ENCODE measurements at regions not wholly inside any gene's neighbourhood (a gene's known extent, or its start where the extent isn't known, plus 50 kb on each side); places are given as distances from the start of the nearest gene placed in this dataset.

DNA sequence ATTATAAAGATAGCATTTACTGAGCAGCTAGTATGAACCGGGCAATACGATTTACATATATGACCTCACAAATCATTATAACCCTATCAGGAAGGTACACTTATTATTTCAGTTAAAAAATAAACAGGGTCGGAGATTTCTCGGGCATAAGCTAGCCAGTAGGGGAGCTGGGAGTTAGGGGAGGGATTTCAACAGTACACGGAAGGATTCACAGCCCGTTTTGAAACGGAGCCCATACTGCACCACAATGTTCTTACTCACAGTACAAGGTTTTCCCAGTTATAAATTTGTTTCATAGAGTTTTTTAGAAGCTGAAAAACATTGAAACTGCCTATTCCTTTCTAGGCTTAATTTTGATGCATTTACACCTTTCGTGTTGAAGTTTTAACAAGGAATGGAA is 607.1 kb downstream of the HDGFL1 start:
- H3K36me3 ChIP-seq: no peaks in the 10 kb centered on the region
- peak overlapping the region; percentile 5 to 12 for H3K4me3 ChIP-seq
- no peaks in the 10 kb centered on the region for H3K9me3 ChIP-seq
- no peak for DNase-seq (ENCODE audit: low spot score)
- H3K4me1 ChIP-seq: peaks cover 0 to 17% of the 10 kb centered on the region in 2 donors
- H3K27ac ChIP-seq: peak overlapping the region; percentile 14 to 58
- H3K27me3 ChIP-seq: no peaks in the 10 kb centered on the region
- TF ChIP-seq, protein P1, sequence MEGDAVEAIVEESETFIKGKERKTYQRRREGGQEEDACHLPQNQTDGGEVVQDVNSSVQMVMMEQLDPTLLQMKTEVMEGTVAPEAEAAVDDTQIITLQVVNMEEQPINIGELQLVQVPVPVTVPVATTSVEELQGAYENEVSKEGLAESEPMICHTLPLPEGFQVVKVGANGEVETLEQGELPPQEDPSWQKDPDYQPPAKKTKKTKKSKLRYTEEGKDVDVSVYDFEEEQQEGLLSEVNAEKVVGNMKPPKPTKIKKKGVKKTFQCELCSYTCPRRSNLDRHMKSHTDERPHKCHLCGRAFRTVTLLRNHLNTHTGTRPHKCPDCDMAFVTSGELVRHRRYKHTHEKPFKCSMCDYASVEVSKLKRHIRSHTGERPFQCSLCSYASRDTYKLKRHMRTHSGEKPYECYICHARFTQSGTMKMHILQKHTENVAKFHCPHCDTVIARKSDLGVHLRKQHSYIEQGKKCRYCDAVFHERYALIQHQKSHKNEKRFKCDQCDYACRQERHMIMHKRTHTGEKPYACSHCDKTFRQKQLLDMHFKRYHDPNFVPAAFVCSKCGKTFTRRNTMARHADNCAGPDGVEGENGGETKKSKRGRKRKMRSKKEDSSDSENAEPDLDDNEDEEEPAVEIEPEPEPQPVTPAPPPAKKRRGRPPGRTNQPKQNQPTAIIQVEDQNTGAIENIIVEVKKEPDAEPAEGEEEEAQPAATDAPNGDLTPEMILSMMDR (IDR thresholded peaks at IDR 0.05): no peak

DNA sequence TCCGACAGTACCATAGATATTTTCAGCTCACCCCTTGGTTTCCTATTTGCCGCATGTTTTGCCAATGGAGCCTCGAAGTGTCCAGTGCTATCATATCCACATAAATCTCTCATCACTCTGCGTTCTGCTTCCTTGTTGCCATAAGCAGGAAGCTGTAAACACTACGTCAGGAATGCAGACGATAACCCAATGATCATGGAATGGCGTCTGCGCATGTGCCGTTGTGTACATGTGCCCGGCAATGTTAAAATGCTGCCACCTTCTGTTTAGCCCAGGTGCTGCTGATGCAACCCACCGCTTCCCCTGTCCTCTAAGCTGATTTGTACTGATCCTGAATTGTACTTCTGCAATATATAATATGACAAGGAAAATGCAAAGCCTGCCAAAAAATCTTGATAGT is 607.5 kb downstream of the HDGFL1 start:
- TF ChIP-seq, protein P1 (IDR thresholded peaks at IDR 0.05): peak in 1 of 2 donors; percentile 56

DNA sequence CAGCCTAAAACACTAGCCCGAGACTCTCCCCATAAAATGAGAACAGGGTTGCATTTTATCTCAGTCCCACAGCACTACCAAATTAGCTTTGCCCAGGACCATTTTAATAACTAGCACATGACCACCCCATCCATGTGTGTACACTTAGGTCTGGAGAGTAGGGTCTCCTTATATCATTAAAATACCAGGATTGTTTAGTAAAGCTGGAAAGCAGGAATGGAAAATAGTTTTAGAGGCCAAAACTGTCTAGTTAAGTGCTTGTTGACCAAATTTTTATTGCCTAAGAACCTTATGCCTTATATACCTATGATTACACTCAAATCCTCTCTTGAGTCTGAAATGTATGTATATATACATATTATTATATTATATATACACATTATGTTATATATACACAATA is 608.4 kb downstream of the HDGFL1 start:
- Histone ChIP-seq H3K4me1 (peaks cover 0 to 17% of the 10 kb centered on the region in 2 donors), H3K27ac (peak overlapping the region; percentile 39 to 58), H3K36me3 (no peaks in the 10 kb centered on the region), H3K27me3 (no peaks in the 10 kb centered on the region), H3K4me3 (no peak overlapping the region), H3K9me3 (no peaks in the 10 kb centered on the region)
- no peak for DNase-seq (ENCODE audit: low spot score)
- TF ChIP-seq, protein P1 (IDR thresholded peaks at IDR 0.05): no peak

More for the DNA sequence above, 607.5 kb downstream of the HDGFL1 start:
- no peaks in the 10 kb centered on the region for H3K36me3 ChIP-seq
- H3K4me3 ChIP-seq: peak overlapping the region; percentile 5 to 12
- H3K27me3 ChIP-seq: no peaks in the 10 kb centered on the region
- peaks cover 0 to 17% of the 10 kb centered on the region in 2 donors for H3K4me1 ChIP-seq
- DNase-seq (ENCODE audit: low spot score): no peak
- H3K9me3 ChIP-seq: no peaks in the 10 kb centered on the region
- peak overlapping the region; percentile 14 to 58 for H3K27ac ChIP-seq

DNA sequence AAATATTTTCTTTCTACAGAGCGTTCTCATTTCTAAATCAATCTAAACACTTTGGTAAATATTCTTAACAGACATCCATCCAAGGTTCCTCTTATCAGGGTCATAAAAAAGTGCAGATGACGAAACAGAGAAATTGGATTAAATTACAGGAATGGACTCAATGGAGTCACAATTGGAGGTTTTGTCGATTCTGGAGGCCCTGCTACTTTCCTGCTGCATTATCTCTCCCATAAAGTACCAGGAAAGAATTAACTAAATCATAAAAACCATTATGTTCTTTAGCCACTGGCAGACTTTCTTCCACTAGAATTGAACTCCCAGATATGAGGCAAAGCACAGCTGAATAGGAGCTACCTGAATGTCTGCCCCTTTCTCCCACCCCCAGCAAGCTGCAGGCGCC is 610.6 kb downstream of the HDGFL1 start:
- H3K9me3 ChIP-seq: no peaks in the 10 kb centered on the region
- no peaks in the 10 kb centered on the region for H3K27me3 ChIP-seq
- no peaks in the 10 kb centered on the region for H3K36me3 ChIP-seq
- H3K4me1 ChIP-seq: peaks cover 0 to 17% of the 10 kb centered on the region in 2 donors
- TF ChIP-seq, protein P1 (IDR thresholded peaks at IDR 0.05): no peak
- H3K4me3 ChIP-seq: no peak overlapping the region
- DNase-seq (ENCODE audit: low spot score): no peak
- H3K27ac ChIP-seq: peak overlapping the region; percentile 59 to 71

DNA sequence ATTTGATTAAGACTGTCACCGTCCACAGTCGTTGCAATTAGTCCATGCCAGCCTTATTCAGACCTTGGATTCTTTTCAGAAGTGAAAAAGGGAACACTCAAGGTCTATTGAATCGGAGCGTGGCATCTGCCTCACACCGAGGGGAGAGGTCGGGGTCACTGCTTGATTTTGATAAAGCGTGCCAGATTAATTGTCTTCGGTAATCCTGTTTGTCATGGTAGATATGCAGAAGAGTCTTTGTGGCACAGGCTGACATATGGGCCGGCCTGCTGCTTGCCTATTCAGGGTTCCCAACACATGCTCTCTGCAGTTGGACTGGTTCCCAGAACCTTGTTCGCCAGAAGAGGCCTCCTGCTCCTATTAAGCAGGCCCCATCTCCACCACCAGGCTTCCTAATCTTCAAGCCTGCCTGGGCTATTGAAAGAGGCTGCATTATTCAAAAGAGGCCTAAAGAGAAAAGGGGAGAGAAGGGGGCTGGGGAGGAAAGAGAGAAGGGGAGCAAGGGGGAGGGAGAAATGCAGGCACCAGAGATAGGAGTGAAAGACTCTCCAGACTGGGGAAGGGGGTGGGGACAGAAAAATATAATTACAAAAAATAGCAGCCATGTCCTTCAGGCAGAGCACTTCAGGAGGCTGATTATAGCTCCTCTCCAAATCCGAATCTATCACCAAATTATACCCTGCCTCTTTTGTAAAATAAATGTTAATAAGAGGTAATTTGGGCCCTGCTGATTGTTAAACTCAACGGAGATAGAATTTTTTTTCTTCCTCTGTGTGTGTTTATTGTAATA is 611.3 kb downstream of the HDGFL1 start:
- no peak for DNase-seq (ENCODE audit: low spot score)
- Histone ChIP-seq H3K27ac (peak overlapping the region; percentile 59 to 71), H3K4me1 (peaks cover 0 to 17% of the 10 kb centered on the region in 2 donors), H3K27me3 (no peaks in the 10 kb centered on the region), H3K4me3 (no peak overlapping the region), H3K9me3 (no peaks in the 10 kb centered on the region), H3K36me3 (no peaks in the 10 kb centered on the region)
- TF ChIP-seq, protein P1 (IDR thresholded peaks at IDR 0.05): no peak

Measured in right atrium auricular region (tissue), 2 donors.